HCT116 (cell line): ENCODE measurements at regions not wholly inside any gene's neighbourhood (a gene's known extent, or its start where the extent isn't known, plus 50 kb on each side); places are given as distances from the start of the nearest gene placed in this dataset.

Experiments
- ATAC-seq: fragments of 200-7000 bp; cut with Tn5 transposase; 2 replicates; pipeline ENCODE4 v1.9.1; 2020; ENCODE audit warnings: mild to moderate bottlenecking, moderate library complexity
- BruUV-seq: library from RNA; stranded (reverse); fragments of 400-500 nt; replicated peaks from 2 replicates; lab custom pipeline; 2021; lab: Mats Ljungman, UMichigan
- CTCF ChIA-PET: fragments of 300-600 bp; sonication (Branson Sonifier 250); formaldehyde crosslinking; loops from one replicate; lab custom pipeline; 2021; ENCODE audit warnings: antibody characterized with exemption; lab: Charles Lee
- POLR2A ChIA-PET: fragments of 300-600, 350-600 bp; sonication (Branson Sonifier 250); formaldehyde crosslinking; loops from one replicate; lab custom pipeline; 2021; ENCODE audit warnings: antibody characterized with exemption; lab: Charles Lee
- RAD21 ChIA-PET, 2 experiments: fragments of 300-600 bp; sonication (Branson Sonifier 250); formaldehyde crosslinking; loops; one replicate each; lab custom pipeline; 2023; ENCODE audit warnings: low total read pairs in 2 of 2; ENCODE audit not compliant: uncharacterized antibody in 2 of 2, unreplicated experiment in 2 of 2, low non-redundant PET in 1 of 2; lab: Charles Lee
- DNase-seq: peaks from one replicate; pipeline ENCODE4 v3.0.0-alpha.2; 2010; ENCODE audit warnings: low read depth, low spot score
- H2AFZ ChIP-seq: fragments of 200-600 bp; shearing (Covaris generic), sonication (generic); 2 replicates; pipeline ENCODE4 v1.6.1; 2017; ENCODE audit warnings: low read depth, mixed run types, mixed read lengths, antibody characterized with exemption, low read length; ENCODE audit not compliant: poor library complexity, severe bottlenecking
- H3K27ac ChIP-seq: 2 replicates; pipeline ENCODE4 v1.5.1; 2012; ENCODE audit warnings: low read depth, low read length
- H3K27me3 ChIP-seq: fragments of 200-600 bp; sonication (generic); 2 replicates; pipeline ENCODE4 v1.6.1; 2016; ENCODE audit warnings: mixed run types, low read length, mixed read lengths; ENCODE audit not compliant: insufficient read depth
- H3K36me3 ChIP-seq, 2 experiments: fragments of 200-500 bp in 1 of 2; fragments of 200-600 bp in 1 of 2; sonication (Bioruptor generic) in 1 of 2; sonication (generic) in 1 of 2; 2 replicates each; pipeline versions ENCODE4 v1.5.1 to v1.6.1; 2014 to 2016; ENCODE audit warnings: low read length in 2 of 2, inconsistent platforms in 1 of 2, mixed read lengths in 1 of 2, mixed run types in 1 of 2; ENCODE audit not compliant: insufficient read depth in 2 of 2, control insufficient read depth in 1 of 2
- H3K4me1 ChIP-seq, 2 experiments: fragments of 200-600 bp in 1 of 2; sonication (generic) in 1 of 2; 2 replicates each; pipeline versions ENCODE4 v1.5.1 to v1.6.1; 2012 to 2017; ENCODE audit warnings: low read length in 2 of 2, inconsistent platforms in 1 of 2, mild to moderate bottlenecking in 1 of 2, mixed read lengths in 1 of 2, mixed run types in 1 of 2, moderate library complexity in 1 of 2; ENCODE audit not compliant: insufficient read depth in 2 of 2, control insufficient read depth in 1 of 2
- H3K4me2 ChIP-seq: fragments of 200-600 bp; sonication (generic); 2 replicates; pipeline ENCODE4 v1.6.1; 2017; ENCODE audit warnings: mixed run types, low read length, mixed read lengths
- H3K4me3 ChIP-seq, 2 experiments: fragments of 200-600 bp in 1 of 2; sonication (generic) in 1 of 2; replicated peaks in 1 of 2; 2 replicates each; pipeline ENCODE4 v1.5.1; 2011 to 2016; ENCODE audit warnings: low read length in 2 of 2, control low read depth in 1 of 2, low read depth in 1 of 2, mild to moderate bottlenecking in 1 of 2, mixed read lengths in 1 of 2, mixed run types in 1 of 2
- H3K79me2 ChIP-seq: fragments of 200-600 bp; sonication (generic); 2 replicates; pipeline ENCODE4 v1.6.1; 2017; ENCODE audit warnings: mild to moderate bottlenecking, mixed run types, low read length, moderate library complexity, mixed read lengths; ENCODE audit not compliant: insufficient read depth
- H3K9ac ChIP-seq: fragments of 200-600 bp; sonication (generic); 2 replicates; pipeline ENCODE4 v1.6.1; 2016; ENCODE audit warnings: low read length, mixed read lengths
- H3K9me2 ChIP-seq: fragments of 200-600 bp; sonication (generic), shearing (Covaris generic); 2 replicates; pipeline ENCODE4 v1.6.1; 2017; ENCODE audit warnings: mixed run types, mild to moderate bottlenecking, moderate library complexity; ENCODE audit not compliant: insufficient read depth
- H3K9me3 ChIP-seq, 2 experiments: fragments of 200-500 bp in 1 of 2; fragments of 200-600 bp in 1 of 2; sonication (Bioruptor generic) in 1 of 2; sonication (generic) in 1 of 2; 2 replicates each; pipeline ENCODE4 v1.6.1; 2014 to 2017; ENCODE audit warnings: low read length in 2 of 2, mixed read lengths in 2 of 2, inconsistent platforms in 1 of 2, low read depth in 1 of 2, mild to moderate bottlenecking in 1 of 2, mixed run types in 1 of 2, moderate library complexity in 1 of 2; ENCODE audit not compliant: control insufficient read depth in 1 of 2, insufficient read depth in 1 of 2
- H4K20me1 ChIP-seq: fragments of 200-600 bp; sonication (generic), shearing (Covaris generic); 2 replicates; pipeline ENCODE4 v1.6.1; 2017; ENCODE audit warnings: mixed run types, mild to moderate bottlenecking, moderate library complexity; ENCODE audit not compliant: insufficient read depth
- CEBPB ChIP-seq: IDR thresholded peaks from 2 replicates; pipeline ENCODE4 v1.6.1; 2012; ENCODE audit warnings: low read depth
- EGR1 ChIP-seq: IDR thresholded peaks from 2 replicates; pipeline ENCODE4 v1.6.1; 2012; ENCODE audit warnings: low read depth
- ELF1 ChIP-seq: IDR thresholded peaks from 2 replicates; pipeline ENCODE4 v1.6.1; 2012; ENCODE audit warnings: low read depth, borderline replicate concordance
- FOSL1 ChIP-seq: IDR thresholded peaks from 2 replicates; pipeline ENCODE4 v1.6.1; 2012; ENCODE audit warnings: low read depth
- JUND ChIP-seq: IDR thresholded peaks from 2 replicates; pipeline ENCODE4 v1.6.1; 2012
- POLR2A ChIP-seq: IDR thresholded peaks from 2 replicates; pipeline ENCODE4 v1.7.0; 2011; ENCODE audit warnings: borderline replicate concordance; ENCODE audit not compliant: insufficient read depth, insufficient read length; ENCODE audit errors: extremely low read depth
- POLR2AphosphoS5 ChIP-seq: IDR thresholded peaks from 2 replicates; pipeline ENCODE4 v1.6.1; 2011; ENCODE audit warnings: mild to moderate bottlenecking, low read depth, low read length, moderate library complexity
- RAD21 ChIP-seq: IDR thresholded peaks from 2 replicates; pipeline ENCODE4 v1.6.1; 2012; ENCODE audit warnings: low read depth, mild to moderate bottlenecking
- SIN3A ChIP-seq: IDR thresholded peaks from 2 replicates; pipeline ENCODE4 v1.6.1; 2012; ENCODE audit warnings: low read depth
- SRF ChIP-seq: IDR thresholded peaks from 2 replicates; pipeline ENCODE4 v1.6.1; 2012; ENCODE audit warnings: low read depth
- TCF7L2 ChIP-seq: IDR thresholded peaks from 2 replicates; pipeline ENCODE4 v1.7.0; 2011; ENCODE audit warnings: borderline replicate concordance, inconsistent platforms; ENCODE audit not compliant: insufficient read depth, insufficient read length; ENCODE audit errors: extremely low read depth
- YY1 ChIP-seq: IDR thresholded peaks from 2 replicates; pipeline ENCODE4 v1.6.1; 2011; ENCODE audit warnings: low read length, low read depth, moderate library complexity, mild to moderate bottlenecking; ENCODE audit not compliant: insufficient replicate concordance; ENCODE audit errors: extremely low read depth
- ZBTB33 ChIP-seq: IDR thresholded peaks from 2 replicates; pipeline ENCODE4 v1.6.1; 2011; ENCODE audit warnings: mild to moderate bottlenecking, low read length, moderate library complexity; ENCODE audit not compliant: insufficient replicate concordance; ENCODE audit errors: extremely low read depth
- ZFX ChIP-seq: fragments of 450-650 bp; IDR thresholded peaks from 2 replicates; pipeline ENCODE4 v1.6.1; 2017
- ZNF274 ChIP-seq: fragments of 200-500 bp; sonication (Bioruptor generic); IDR thresholded peaks from 2 replicates; pipeline ENCODE4 v1.6.1; 2014; ENCODE audit warnings: mild to moderate bottlenecking, low read depth, low read length, inconsistent platforms
- intact Hi-C: fragments of 100-400 bp; cut with micrococcal nuclease; formaldehyde crosslinking; loops from 2 replicates; pipeline ENCODE4 v1.10.0; 2022
- TF ChIP-seq, protein P1 (sequence below), 3 experiments: fragments of 200-600 bp in 1 of 3; sonication (generic) in 1 of 3; IDR thresholded peaks in 2 of 3; conservative IDR thresholded peaks in 1 of 3; 2 replicates each; pipeline ENCODE4 v1.5.1; 2012 to 2017; ENCODE audit warnings: low read depth in 2 of 3, low read length in 2 of 3, antibody characterized with exemption in 1 of 3, borderline replicate concordance in 1 of 3, control low read depth in 1 of 3, mild to moderate bottlenecking in 1 of 3, mixed read lengths in 1 of 3, mixed run types in 1 of 3, moderate library complexity in 1 of 3; ENCODE audit not compliant: insufficient read depth in 1 of 3
- TF ChIP-seq, protein P2 (sequence below): IDR thresholded peaks from 2 replicates; pipeline ENCODE4 v1.6.1; 2012; ENCODE audit warnings: low read depth
- TF ChIP-seq, protein P3 (sequence below): IDR thresholded peaks from 2 replicates; pipeline ENCODE4 v1.6.1; 2012
- TF ChIP-seq, protein P4 (sequence below): IDR thresholded peaks from 2 replicates; pipeline ENCODE4 v1.6.1; 2012

DNA sequence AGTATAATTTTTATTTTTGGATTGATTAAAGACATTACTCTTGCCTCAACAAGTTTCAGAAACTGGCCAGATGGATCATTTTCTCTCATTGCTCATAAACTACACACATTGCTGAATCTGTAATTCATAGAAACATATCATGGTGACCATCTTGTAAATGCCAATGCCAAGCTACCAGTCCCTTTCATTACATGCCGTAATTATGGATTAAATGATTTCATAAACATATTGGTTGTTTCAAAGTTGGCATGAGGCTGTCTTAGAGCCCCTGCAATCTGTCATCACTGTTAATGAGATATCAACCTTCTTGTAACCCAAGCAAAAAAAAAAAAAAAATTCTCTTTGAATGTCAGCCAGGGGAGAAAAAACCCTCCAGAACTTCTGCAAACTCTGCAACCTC is 112.2 kb downstream of the DCLK3 start:
- Histone ChIP-seq H3K9me2 (no peaks in the 10 kb centered on the region), H3K4me1 (peaks cover 0 to 18% of the 10 kb centered on the region in 2 experiments; a peak in 2 of 4 replicates), H2AFZ (no peak overlapping the region), H3K27me3 (peaks cover 16% of the 10 kb centered on the region; the same call in 1 of the 2 replicates), H3K9ac (no peak overlapping the region), H3K36me3 (no peaks in the 10 kb centered on the region), H3K4me2 (no peak overlapping the region), H4K20me1 (no peaks in the 10 kb centered on the region; the same call in 1 of the 2 replicates), H3K9me3 (no peaks in the 10 kb centered on the region), H3K79me2 (no peaks in the 10 kb centered on the region), H3K4me3 (no peak overlapping the region), H3K27ac (no peak overlapping the region)
- DNase-seq (no peak), ATAC-seq (no peak)
- intact Hi-C loops: no loop called here
- POLR2A ChIA-PET: no interaction called here
- no TSS peak for BruUV-seq
- CTCF ChIA-PET: no interaction called here
- TF ChIP-seq POLR2A: no peak
- no peak for TF ChIP-seq SIN3A
- TF ChIP-seq JUND: no peak
- TF ChIP-seq, protein P1, sequence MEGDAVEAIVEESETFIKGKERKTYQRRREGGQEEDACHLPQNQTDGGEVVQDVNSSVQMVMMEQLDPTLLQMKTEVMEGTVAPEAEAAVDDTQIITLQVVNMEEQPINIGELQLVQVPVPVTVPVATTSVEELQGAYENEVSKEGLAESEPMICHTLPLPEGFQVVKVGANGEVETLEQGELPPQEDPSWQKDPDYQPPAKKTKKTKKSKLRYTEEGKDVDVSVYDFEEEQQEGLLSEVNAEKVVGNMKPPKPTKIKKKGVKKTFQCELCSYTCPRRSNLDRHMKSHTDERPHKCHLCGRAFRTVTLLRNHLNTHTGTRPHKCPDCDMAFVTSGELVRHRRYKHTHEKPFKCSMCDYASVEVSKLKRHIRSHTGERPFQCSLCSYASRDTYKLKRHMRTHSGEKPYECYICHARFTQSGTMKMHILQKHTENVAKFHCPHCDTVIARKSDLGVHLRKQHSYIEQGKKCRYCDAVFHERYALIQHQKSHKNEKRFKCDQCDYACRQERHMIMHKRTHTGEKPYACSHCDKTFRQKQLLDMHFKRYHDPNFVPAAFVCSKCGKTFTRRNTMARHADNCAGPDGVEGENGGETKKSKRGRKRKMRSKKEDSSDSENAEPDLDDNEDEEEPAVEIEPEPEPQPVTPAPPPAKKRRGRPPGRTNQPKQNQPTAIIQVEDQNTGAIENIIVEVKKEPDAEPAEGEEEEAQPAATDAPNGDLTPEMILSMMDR (IDR thresholded peaks at IDR 0.05 in 2 of 3, conservative IDR thresholded peaks at IDR 0.05 in 1 of 3; ENCODE audit: borderline replicate concordance in 1 of 3, insufficient read depth in 1 of 3, low read depth in 2 of 3, low read length in 2 of 3): no peak
- TF ChIP-seq, protein P2, sequence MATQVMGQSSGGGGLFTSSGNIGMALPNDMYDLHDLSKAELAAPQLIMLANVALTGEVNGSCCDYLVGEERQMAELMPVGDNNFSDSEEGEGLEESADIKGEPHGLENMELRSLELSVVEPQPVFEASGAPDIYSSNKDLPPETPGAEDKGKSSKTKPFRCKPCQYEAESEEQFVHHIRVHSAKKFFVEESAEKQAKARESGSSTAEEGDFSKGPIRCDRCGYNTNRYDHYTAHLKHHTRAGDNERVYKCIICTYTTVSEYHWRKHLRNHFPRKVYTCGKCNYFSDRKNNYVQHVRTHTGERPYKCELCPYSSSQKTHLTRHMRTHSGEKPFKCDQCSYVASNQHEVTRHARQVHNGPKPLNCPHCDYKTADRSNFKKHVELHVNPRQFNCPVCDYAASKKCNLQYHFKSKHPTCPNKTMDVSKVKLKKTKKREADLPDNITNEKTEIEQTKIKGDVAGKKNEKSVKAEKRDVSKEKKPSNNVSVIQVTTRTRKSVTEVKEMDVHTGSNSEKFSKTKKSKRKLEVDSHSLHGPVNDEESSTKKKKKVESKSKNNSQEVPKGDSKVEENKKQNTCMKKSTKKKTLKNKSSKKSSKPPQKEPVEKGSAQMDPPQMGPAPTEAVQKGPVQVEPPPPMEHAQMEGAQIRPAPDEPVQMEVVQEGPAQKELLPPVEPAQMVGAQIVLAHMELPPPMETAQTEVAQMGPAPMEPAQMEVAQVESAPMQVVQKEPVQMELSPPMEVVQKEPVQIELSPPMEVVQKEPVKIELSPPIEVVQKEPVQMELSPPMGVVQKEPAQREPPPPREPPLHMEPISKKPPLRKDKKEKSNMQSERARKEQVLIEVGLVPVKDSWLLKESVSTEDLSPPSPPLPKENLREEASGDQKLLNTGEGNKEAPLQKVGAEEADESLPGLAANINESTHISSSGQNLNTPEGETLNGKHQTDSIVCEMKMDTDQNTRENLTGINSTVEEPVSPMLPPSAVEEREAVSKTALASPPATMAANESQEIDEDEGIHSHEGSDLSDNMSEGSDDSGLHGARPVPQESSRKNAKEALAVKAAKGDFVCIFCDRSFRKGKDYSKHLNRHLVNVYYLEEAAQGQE: no peak
- TF ChIP-seq YY1: no peak
- no peak for TF ChIP-seq FOSL1
- TF ChIP-seq ZNF274: no peak
- TF ChIP-seq POLR2AphosphoS5: no peak
- no peak for TF ChIP-seq ZFX
- TF ChIP-seq CEBPB: no peak
- no peak for TF ChIP-seq ZBTB33
- no peak for TF ChIP-seq ELF1
- no peak for TF ChIP-seq TCF7L2
- TF ChIP-seq, protein P3, sequence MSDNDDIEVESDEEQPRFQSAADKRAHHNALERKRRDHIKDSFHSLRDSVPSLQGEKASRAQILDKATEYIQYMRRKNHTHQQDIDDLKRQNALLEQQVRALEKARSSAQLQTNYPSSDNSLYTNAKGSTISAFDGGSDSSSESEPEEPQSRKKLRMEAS: no peak
- TF ChIP-seq SRF: no peak
- TF ChIP-seq EGR1: no peak
- TF ChIP-seq, protein P4, sequence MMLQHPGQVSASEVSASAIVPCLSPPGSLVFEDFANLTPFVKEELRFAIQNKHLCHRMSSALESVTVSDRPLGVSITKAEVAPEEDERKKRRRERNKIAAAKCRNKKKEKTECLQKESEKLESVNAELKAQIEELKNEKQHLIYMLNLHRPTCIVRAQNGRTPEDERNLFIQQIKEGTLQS: no peak
- no peak for TF ChIP-seq RAD21
- RAD21 ChIA-PET: no interaction called here
